ENCODE measurements at regions not wholly inside any gene's neighbourhood (a gene's known extent, or its start where the extent isn't known, plus 50 kb on each side); places are given as distances from the start of the nearest gene placed in this dataset.

- Mint-ChIP-seq H3K4me1 (ENCODE audit: low read depth) (no peaks in the 10 kb centered on the region), H3K9me3 (no peaks in the 10 kb centered on the region), H3K4me3 (no peak overlapping the region), H3K36me3 (ENCODE audit: low read depth) (no peaks in the 10 kb centered on the region), H3K27me3 (no peaks in the 10 kb centered on the region), H3K27ac (no peak overlapping the region)
- intact Hi-C loops (cut with micrococcal nuclease), result no loop called here
Observed at GRCh38 chr1:165063181-165063965, 293.1 kb downstream of the LMX1A start.

GRCh38 chr1:165062346-165062745 is 294.2 kb downstream of the LMX1A start:
- Mint-ChIP-seq H3K4me3 (no peak overlapping the region), H3K27me3 (no peaks in the 10 kb centered on the region), H3K27ac (no peak overlapping the region), H3K4me1 (ENCODE audit: low read depth) (no peaks in the 10 kb centered on the region), H3K9me3 (no peaks in the 10 kb centered on the region), H3K36me3 (ENCODE audit: low read depth) (no peaks in the 10 kb centered on the region)
- intact Hi-C loops (cut with micrococcal nuclease), result no loop called here

- Mint-ChIP-seq H3K36me3 (ENCODE audit: low read depth) (no peaks in the 10 kb centered on the region), H3K27me3 (peaks cover 4% of the 10 kb centered on the region), H3K27ac (no peak overlapping the region), H3K4me1 (ENCODE audit: low read depth) (no peaks in the 10 kb centered on the region), H3K9me3 (no peaks in the 10 kb centered on the region), H3K4me3 (no peak overlapping the region)
- intact Hi-C loops (cut with micrococcal nuclease), result no loop called here
Observed at GRCh38 chr1:165060285-165060793, 296.2 kb downstream of the LMX1A start.

- no peak overlapping the region for H3K27ac Mint-ChIP-seq
- intact Hi-C loops (cut with micrococcal nuclease), result no loop called here
- no peak overlapping the region for H3K4me3 Mint-ChIP-seq
- no peaks in the 10 kb centered on the region for H3K9me3 Mint-ChIP-seq
- no peaks in the 10 kb centered on the region for H3K36me3 Mint-ChIP-seq (ENCODE audit: low read depth)
- no peaks in the 10 kb centered on the region for H3K4me1 Mint-ChIP-seq (ENCODE audit: low read depth)
- H3K27me3 Mint-ChIP-seq, result peaks cover 4% of the 10 kb centered on the region
Observed at GRCh38 chr1:165057956-165058355, 298.6 kb downstream of the LMX1A start.

GRCh38 chr1:165056914-165057313 is 299.6 kb downstream of the LMX1A start:
- no peaks in the 10 kb centered on the region for H3K36me3 Mint-ChIP-seq (ENCODE audit: low read depth)
- H3K9me3 Mint-ChIP-seq, result no peaks in the 10 kb centered on the region
- no peaks in the 10 kb centered on the region for H3K4me1 Mint-ChIP-seq (ENCODE audit: low read depth)
- H3K4me3 Mint-ChIP-seq, result no peak overlapping the region
- H3K27me3 Mint-ChIP-seq, result peaks cover 4% of the 10 kb centered on the region
- H3K27ac Mint-ChIP-seq, result no peak overlapping the region
- intact Hi-C loops (cut with micrococcal nuclease), result no loop called here

- intact Hi-C loops (cut with micrococcal nuclease), result no loop called here
- Mint-ChIP-seq H3K27ac (no peak overlapping the region), H3K9me3 (no peaks in the 10 kb centered on the region), H3K4me1 (ENCODE audit: low read depth) (no peaks in the 10 kb centered on the region), H3K27me3 (peaks cover 4% of the 10 kb centered on the region), H3K36me3 (ENCODE audit: low read depth) (no peaks in the 10 kb centered on the region), H3K4me3 (no peak overlapping the region)
Observed at GRCh38 chr1:165055581-165055980, 300.9 kb downstream of the LMX1A start.

GRCh38 chr1:165054627-165055026 is 301.9 kb downstream of the LMX1A start:
- Mint-ChIP-seq H3K36me3 (ENCODE audit: low read depth) (no peaks in the 10 kb centered on the region), H3K4me1 (ENCODE audit: low read depth) (no peaks in the 10 kb centered on the region), H3K27me3 (peaks cover 4% of the 10 kb centered on the region), H3K9me3 (no peaks in the 10 kb centered on the region), H3K27ac (no peak overlapping the region), H3K4me3 (no peak overlapping the region)
- intact Hi-C loops (cut with micrococcal nuclease), result no loop called here

GRCh38 chr1:165053351-165053750 is 303.2 kb downstream of the LMX1A start:
- H3K9me3 Mint-ChIP-seq, result no peaks in the 10 kb centered on the region
- peaks cover 4% of the 10 kb centered on the region for H3K27me3 Mint-ChIP-seq
- intact Hi-C loops (cut with micrococcal nuclease), result no loop called here
- H3K36me3 Mint-ChIP-seq (ENCODE audit: low read depth), result no peaks in the 10 kb centered on the region
- no peaks in the 10 kb centered on the region for H3K4me1 Mint-ChIP-seq (ENCODE audit: low read depth)
- H3K27ac Mint-ChIP-seq, result no peak overlapping the region
- no peak overlapping the region for H3K4me3 Mint-ChIP-seq

- Mint-ChIP-seq H3K36me3 (ENCODE audit: low read depth) (no peaks in the 10 kb centered on the region), H3K4me3 (no peak overlapping the region), H3K9me3 (no peaks in the 10 kb centered on the region), H3K4me1 (ENCODE audit: low read depth) (no peaks in the 10 kb centered on the region), H3K27ac (no peak overlapping the region), H3K27me3 (peaks cover 4% of the 10 kb centered on the region)
- intact Hi-C loops (cut with micrococcal nuclease), result no loop called here
Observed at GRCh38 chr1:165052936-165053335, 303.6 kb downstream of the LMX1A start.

GRCh38 chr1:165052431-165052830 is 304.1 kb downstream of the LMX1A start:
- no peak overlapping the region for H3K4me3 Mint-ChIP-seq
- no peaks in the 10 kb centered on the region for H3K4me1 Mint-ChIP-seq (ENCODE audit: low read depth)
- H3K27me3 Mint-ChIP-seq, result peaks cover 4% of the 10 kb centered on the region
- no peak overlapping the region for H3K27ac Mint-ChIP-seq
- intact Hi-C loops (cut with micrococcal nuclease), result no loop called here
- no peaks in the 10 kb centered on the region for H3K9me3 Mint-ChIP-seq
- H3K36me3 Mint-ChIP-seq (ENCODE audit: low read depth), result no peaks in the 10 kb centered on the region

GRCh38 chr1:165050246-165050645 is 306.3 kb downstream of the LMX1A start:
- no peaks in the 10 kb centered on the region for H3K36me3 Mint-ChIP-seq (ENCODE audit: low read depth)
- H3K9me3 Mint-ChIP-seq, result no peaks in the 10 kb centered on the region
- intact Hi-C loops (cut with micrococcal nuclease), result no loop called here
- H3K27ac Mint-ChIP-seq, result no peak overlapping the region
- H3K4me3 Mint-ChIP-seq, result no peak overlapping the region
- H3K4me1 Mint-ChIP-seq (ENCODE audit: low read depth), result no peaks in the 10 kb centered on the region
- H3K27me3 Mint-ChIP-seq, result no peaks in the 10 kb centered on the region

- no peaks in the 10 kb centered on the region for H3K4me1 Mint-ChIP-seq (ENCODE audit: low read depth)
- intact Hi-C loops (cut with micrococcal nuclease), result no loop called here
- H3K36me3 Mint-ChIP-seq (ENCODE audit: low read depth), result no peaks in the 10 kb centered on the region
- H3K4me3 Mint-ChIP-seq, result no peak overlapping the region
- no peaks in the 10 kb centered on the region for H3K27me3 Mint-ChIP-seq
- no peaks in the 10 kb centered on the region for H3K9me3 Mint-ChIP-seq
- no peak overlapping the region for H3K27ac Mint-ChIP-seq
Observed at GRCh38 chr1:165047994-165048393, 308.5 kb downstream of the LMX1A start.

- Mint-ChIP-seq H3K27me3 (no peaks in the 10 kb centered on the region), H3K36me3 (ENCODE audit: low read depth) (no peaks in the 10 kb centered on the region), H3K27ac (no peak overlapping the region), H3K9me3 (no peaks in the 10 kb centered on the region), H3K4me3 (no peak overlapping the region), H3K4me1 (ENCODE audit: low read depth) (no peaks in the 10 kb centered on the region)
- intact Hi-C loops (cut with micrococcal nuclease), result no loop called here
Observed at GRCh38 chr1:165045902-165046301, 310.6 kb downstream of the LMX1A start.

GRCh38 chr1:165040641-165041040 is 315.9 kb downstream of the LMX1A start:
- no peak overlapping the region for H3K27ac Mint-ChIP-seq
- intact Hi-C loops (cut with micrococcal nuclease), result no loop called here
- H3K4me3 Mint-ChIP-seq, result no peak overlapping the region
- H3K27me3 Mint-ChIP-seq, result no peaks in the 10 kb centered on the region
- no peaks in the 10 kb centered on the region for H3K9me3 Mint-ChIP-seq
- H3K4me1 Mint-ChIP-seq (ENCODE audit: low read depth), result no peaks in the 10 kb centered on the region
- no peaks in the 10 kb centered on the region for H3K36me3 Mint-ChIP-seq (ENCODE audit: low read depth)

- Mint-ChIP-seq H3K27ac (no peak overlapping the region), H3K4me3 (no peak overlapping the region), H3K36me3 (ENCODE audit: low read depth) (no peaks in the 10 kb centered on the region), H3K9me3 (no peaks in the 10 kb centered on the region), H3K4me1 (ENCODE audit: low read depth) (no peaks in the 10 kb centered on the region), H3K27me3 (no peaks in the 10 kb centered on the region)
- intact Hi-C loops (cut with micrococcal nuclease), result no loop called here
Observed at GRCh38 chr1:165039996-165040395, 316.5 kb downstream of the LMX1A start.

All from dendritic cell treated with granulocyte-macrophage colony-stimulating factor and Interleukin-4, amounts not matched to agents 40 ng/mL and 50 ng/mL, for 4 days (primary cell).